ENCODE measurements at regions not wholly inside any gene's neighbourhood (a gene's known extent, or its start where the extent isn't known, plus 50 kb on each side); places are given as distances from the start of the nearest gene placed in this dataset.

DNA sequence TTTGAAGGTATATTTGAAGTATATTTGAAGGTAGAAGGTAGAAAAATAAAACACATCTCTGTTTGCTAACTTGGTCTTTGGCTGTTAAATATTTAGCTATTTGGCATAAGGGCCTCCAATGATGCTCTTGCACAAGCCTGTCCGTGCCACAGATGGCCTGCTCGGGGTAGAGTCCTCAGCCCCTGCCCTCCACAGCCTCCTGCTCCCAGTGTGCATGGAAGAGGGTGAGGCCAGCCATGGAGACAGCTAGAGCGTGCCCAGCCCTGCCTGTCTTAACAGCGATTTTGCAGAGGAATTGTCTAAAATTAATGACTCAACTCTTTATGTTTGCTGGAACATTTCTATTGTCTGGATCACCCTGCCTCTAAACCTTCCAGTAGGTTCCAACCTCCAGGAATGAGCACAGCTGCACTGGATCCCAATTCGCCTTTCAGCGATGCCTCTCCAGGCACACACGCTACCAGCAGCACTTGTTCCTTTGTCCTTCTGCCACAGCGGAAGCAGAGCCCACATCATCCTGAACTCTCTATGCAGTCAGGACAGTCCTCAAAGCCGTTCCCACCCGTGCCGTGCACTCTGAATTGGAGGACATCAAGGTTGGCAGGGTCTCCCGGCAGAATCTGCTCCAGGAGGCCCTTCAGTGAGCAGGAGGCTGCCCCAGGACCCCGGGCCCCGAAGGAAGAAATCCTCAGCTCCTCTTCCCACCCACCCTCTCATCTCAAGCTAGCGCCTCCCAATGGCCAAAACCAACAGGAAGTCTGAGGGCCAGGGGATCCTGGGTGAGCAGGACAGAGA, 254.0 kb upstream of the IRX1 start:
- no peak for FAIRE-seq

- no peak for FAIRE-seq
These were observed 255.2 kb upstream of the IRX1 start for GRCh38 chr5:3340471-3340870.

- FAIRE-seq = no peak
These were observed 255.9 kb upstream of the IRX1 start for GRCh38 chr5:3339798-3340115.

- FAIRE-seq = no peak
These were observed 256.4 kb upstream of the IRX1 start for GRCh38 chr5:3339092-3339797.

- no peak for FAIRE-seq
These were observed 257.7 kb upstream of the IRX1 start for GRCh38 chr5:3337812-3338541.

DNA sequence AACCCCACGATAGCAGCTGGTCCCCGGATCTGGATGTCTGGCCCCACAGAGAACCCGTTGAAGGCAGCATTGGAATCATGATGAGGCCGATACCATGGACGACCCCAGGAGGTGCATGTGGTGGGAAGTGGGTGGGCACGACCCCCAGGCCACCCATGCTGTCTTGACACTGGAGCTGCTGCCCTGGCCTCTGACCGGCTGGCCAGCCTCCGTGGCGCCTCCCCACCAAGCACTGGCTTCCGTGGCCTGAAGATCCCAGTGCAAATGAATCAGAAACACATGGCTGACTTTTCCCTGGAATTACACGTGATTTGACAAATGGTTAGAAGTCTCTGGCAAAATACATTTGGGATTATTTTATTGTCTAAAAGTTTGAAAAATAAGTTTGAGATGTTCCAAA, 259.0 kb upstream of the IRX1 start:
- FAIRE-seq = no peak

GRCh38 chr5:3335301-3335700, 260.3 kb upstream of the IRX1 start:
- FAIRE-seq = no peak

DNA sequence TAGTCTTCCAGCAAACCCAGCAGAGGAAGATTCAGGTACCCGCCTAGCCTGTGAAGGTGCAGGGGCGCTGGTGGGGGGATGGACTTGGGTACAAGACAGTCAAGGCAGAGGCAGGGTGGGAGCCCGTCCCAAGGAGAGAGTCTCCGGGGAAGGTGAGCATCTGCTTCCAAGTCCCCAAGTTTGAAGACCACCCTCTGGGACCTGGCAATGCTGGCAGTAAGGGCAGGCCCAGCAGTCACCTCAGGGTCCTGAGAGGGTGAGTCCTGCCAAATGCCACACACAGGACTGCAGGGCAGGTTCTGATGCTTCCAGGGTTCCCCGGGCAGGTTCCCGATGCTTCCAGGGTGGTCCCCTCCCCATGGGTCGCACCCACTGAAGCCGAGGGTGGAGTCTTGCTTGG, 261.8 kb upstream of the IRX1 start:
- FAIRE-seq = no peak

- FAIRE-seq = no peak
These were observed 262.5 kb upstream of the IRX1 start for GRCh38 chr5:3333105-3333504.

DNA sequence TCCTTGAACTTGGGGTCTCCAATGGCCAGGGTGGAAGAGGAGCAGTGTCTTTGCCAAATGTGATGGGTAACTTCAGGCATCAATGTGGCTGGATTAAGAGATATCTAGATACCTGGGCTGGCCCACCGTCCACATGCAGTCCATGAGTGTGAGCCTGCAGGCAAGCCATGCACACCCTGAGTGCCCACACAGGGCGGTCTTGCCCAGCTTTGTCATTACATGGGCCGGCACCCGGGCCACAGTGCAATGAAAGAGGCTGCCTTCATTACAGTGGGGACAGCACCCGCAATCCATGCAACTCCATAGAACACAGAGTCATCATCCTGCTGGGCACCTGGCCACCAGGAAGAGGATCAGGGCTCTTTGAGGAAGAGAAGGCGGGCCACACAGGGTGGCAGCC, 263.8 kb upstream of the IRX1 start:
- FAIRE-seq = no peak

- FAIRE-seq = no peak
These were observed 265.2 kb upstream of the IRX1 start for GRCh38 chr5:3330442-3330841.

GRCh38 chr5:3329427-3329826, 266.2 kb upstream of the IRX1 start:
- no peak for FAIRE-seq

DNA sequence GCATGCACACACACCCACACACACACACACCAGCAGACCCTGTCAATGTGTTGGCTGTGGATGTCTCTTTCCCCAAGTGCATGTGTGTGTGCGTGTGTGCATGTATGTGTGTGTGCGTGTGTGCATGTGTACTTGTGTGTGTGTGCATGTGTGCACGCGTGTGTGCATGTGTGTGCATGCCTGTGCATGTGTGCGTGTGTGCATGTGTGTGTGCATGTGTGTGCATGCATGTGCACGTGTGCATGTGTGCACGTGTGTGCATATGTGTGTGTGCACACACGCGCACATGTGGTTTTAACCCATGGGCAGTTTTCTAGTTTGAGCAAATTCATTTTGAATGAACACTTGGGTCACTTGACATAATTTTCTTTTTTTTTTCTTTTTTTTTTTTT, 268.8 kb upstream of the IRX1 start:
- no peak for FAIRE-seq

- no peak for FAIRE-seq
These were observed 269.4 kb upstream of the IRX1 start for GRCh38 chr5:3325972-3326840.

- FAIRE-seq = no peak
These were observed 270.2 kb upstream of the IRX1 start for GRCh38 chr5:3325201-3325971.

DNA sequence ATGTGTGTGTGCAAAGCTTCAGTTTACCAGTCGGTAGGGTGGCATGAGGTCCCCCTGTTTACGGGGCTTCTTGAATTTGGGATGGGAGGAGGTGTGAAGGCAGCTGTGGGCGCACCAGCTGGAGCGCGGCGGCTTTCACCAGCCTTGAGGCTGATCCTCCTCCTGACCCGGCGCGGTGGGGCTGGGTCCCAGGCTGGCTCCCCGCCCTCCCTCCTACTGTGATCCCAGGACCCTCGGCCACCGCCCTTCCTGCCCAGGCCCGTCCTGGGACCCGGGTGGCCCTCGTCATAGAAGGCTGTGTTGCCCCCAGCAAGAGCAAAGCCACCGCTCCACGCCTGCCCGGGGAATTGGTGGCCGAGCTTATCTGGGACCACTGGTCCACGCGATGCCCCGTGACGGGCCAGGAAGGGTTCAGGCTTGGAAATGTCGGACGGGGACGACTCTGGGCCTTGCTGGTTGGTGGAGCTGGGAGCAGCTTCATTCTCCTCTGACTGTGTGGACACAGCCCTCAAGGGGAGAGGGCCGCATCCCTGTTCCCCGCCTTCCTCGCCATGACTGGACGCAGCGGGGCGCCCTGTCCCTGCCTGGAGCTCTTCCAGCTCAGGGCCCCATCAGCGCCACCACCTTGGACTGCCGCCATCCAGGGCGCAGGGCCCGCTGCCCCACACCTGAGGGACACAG, 271.1 kb upstream of the IRX1 start:
- no peak for FAIRE-seq

DNA sequence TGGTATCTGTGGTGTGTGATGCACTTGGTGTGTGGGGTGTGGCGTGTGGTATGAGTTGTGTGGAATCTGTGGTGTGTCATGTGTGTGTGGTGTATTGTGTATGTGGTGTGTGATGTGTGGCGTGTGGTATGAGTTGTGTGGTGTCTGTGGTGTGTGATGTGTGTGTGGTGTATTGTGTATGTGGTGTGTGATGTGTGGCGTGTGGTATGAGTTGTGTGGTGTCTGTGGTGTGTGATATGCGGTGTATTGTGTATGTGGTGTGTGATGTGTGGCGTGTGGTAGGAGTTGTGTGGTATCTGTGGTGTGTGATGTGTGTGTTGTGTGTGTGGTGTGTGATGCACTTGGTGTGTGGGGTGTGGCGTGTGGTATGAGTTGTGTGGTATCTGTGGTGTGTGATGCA, 271.7 kb upstream of the IRX1 start:
- peak; percentile 53 for FAIRE-seq

GRCh38 chr5:3323144-3323543, 272.5 kb upstream of the IRX1 start:
- no peak for FAIRE-seq

GRCh38 chr5:3322642-3323041, 273.0 kb upstream of the IRX1 start:
- no peak for FAIRE-seq

DNA sequence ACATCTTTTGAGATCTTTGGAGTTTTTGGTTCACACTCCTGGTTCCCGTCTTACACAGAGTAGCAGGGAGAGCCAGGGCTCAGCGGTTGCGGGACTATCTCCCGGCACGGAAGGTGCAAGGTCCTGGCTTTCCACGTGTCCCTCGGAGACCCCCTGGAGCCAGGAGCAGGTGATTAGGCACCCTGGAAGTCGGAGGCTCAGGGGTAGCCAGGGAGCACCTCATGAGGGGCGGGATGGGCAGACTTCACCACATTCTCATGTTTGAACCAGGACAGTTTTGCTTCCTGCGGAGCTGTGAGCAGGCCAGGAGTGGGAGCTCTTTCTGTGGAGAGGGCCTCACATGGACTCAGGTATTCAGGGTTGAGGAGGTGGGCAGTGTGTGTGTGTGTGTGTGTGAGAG, 273.7 kb upstream of the IRX1 start:
- FAIRE-seq = no peak

DNA sequence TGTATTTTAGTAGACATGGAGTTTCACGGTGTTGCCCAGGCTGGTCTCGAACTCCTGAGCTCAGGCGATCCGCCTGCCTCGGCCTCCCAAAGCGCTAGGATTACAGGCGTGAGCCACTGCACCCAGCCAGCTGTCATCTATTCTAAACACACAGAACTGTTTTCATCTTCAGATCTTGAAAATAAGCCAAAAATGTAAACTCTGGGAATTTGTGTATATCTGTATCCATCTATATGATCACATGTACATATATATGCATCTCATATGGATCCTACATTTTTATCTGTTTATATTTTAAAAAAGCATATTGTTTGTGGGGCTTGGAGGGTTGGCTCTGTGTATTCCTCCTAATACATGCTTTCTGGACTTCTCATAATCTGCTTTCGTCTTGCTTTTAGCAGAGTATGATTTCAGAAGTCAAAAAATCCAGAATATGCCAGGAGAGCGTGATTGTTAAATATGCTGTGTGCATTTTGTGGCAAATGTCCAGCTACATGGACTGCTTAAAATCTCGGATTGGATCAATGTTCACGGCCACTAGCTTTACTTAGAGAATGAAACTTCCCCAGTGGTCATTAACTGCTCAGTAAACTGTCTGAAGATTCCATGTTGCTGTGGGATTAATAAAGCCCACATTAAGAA, 274.4 kb upstream of the IRX1 start:
- no peak for FAIRE-seq

All from endometrium (tissue), 2 donors.